NOMO-1 (cell line): ENCODE measurements at regions not wholly inside any gene's neighbourhood (a gene's known extent, or its start where the extent isn't known, plus 50 kb on each side); places are given as distances from the start of the nearest gene placed in this dataset.

Source experiments
- DNase-seq, 2 experiments: peaks; one replicate each; lab custom pipeline; 2025; ENCODE audit not compliant: unreplicated experiment in 2 of 2; lab: John Stamatoyannopoulos, UW

GRCh38 chr2:6640621-6641015, 225.1 kb downstream of the CMPK2 start:
- DNase-seq, result no peak

GRCh38 chr2:6641956-6642355, 223.8 kb downstream of the CMPK2 start:
- no peak for DNase-seq

GRCh38 chr2:6644261-6644660, 221.4 kb downstream of the CMPK2 start:
- DNase-seq, result no peak

- DNase-seq, result no peak
Observed at GRCh38 chr2:6645004-6645403, 220.7 kb downstream of the CMPK2 start.

- DNase-seq, result no peak
Observed at GRCh38 chr2:6645672-6646071, 220.0 kb downstream of the CMPK2 start.

GRCh38 chr2:6647046-6647445, 218.7 kb downstream of the CMPK2 start:
- no peak for DNase-seq

GRCh38 chr2:6648596-6649247, 217.0 kb downstream of the CMPK2 start:
- DNase-seq, result no peak

GRCh38 chr2:6650311-6650710, 215.4 kb downstream of the CMPK2 start:
- no peak for DNase-seq

GRCh38 chr2:6652251-6652650, 213.5 kb downstream of the CMPK2 start:
- DNase-seq, result no peak

GRCh38 chr2:6653281-6653750, 212.4 kb downstream of the CMPK2 start:
- no peak for DNase-seq

GRCh38 chr2:6654279-6654678, 211.4 kb downstream of the CMPK2 start:
- no peak for DNase-seq

- no peak for DNase-seq
Observed at GRCh38 chr2:6656633-6657032, 209.1 kb downstream of the CMPK2 start.

- no peak for DNase-seq
Observed at GRCh38 chr2:6657136-6657535, 208.6 kb downstream of the CMPK2 start.

GRCh38 chr2:6657855-6658254, 207.9 kb downstream of the CMPK2 start:
- no peak for DNase-seq

GRCh38 chr2:6664332-6665061, 201.2 kb downstream of the CMPK2 start:
- no peak for DNase-seq

GRCh38 chr2:6665093-6666045, 200.3 kb downstream of the CMPK2 start:
- DNase-seq, result no peak

- DNase-seq, result no peak
Observed at GRCh38 chr2:6667326-6667725, 198.4 kb downstream of the CMPK2 start.

GRCh38 chr2:6671913-6672312, 193.8 kb downstream of the CMPK2 start:
- no peak for DNase-seq

- DNase-seq, result no peak
Observed at GRCh38 chr2:6674381-6674780, 191.3 kb downstream of the CMPK2 start.

- no peak for DNase-seq
Observed at GRCh38 chr2:6675791-6676190, 189.9 kb downstream of the CMPK2 start.

- DNase-seq, result no peak
Observed at GRCh38 chr2:6676241-6676640, 189.5 kb downstream of the CMPK2 start.
